CD4-positive, alpha-beta T cell treated with Interleukin-17A for 4 hours (primary cell): ENCODE measurements at regions not wholly inside any gene's neighbourhood (a gene's known extent, or its start where the extent isn't known, plus 50 kb on each side); places are given as distances from the start of the nearest gene placed in this dataset.
"Not testable (repeated sequence)": the region's sequence is repeated elsewhere in the genome, so short reads cannot be mapped to it uniquely, and the experiment has no call there.

Experiments used
- DNase-seq: peaks from one replicate; pipeline ENCODE4 v3.0.0-alpha.2; 2020; ENCODE audit warnings: mixed read lengths

GRCh38 chr6:145143379-145143778, 591.9 kb downstream of the EPM2A start:
- DNase-seq, result no peak

- no peak for DNase-seq
These were observed 587.8 kb downstream of the EPM2A start for GRCh38 chr6:145147559-145147958.

- DNase-seq, result no peak
These were observed 587.2 kb downstream of the EPM2A start for GRCh38 chr6:145147981-145148749.

- no peak for DNase-seq
These were observed 586.5 kb downstream of the EPM2A start for GRCh38 chr6:145148776-145149175.

GRCh38 chr6:145151624-145152023, 583.7 kb downstream of the EPM2A start:
- no peak for DNase-seq

GRCh38 chr6:145153495-145153894, 581.8 kb downstream of the EPM2A start:
- no peak for DNase-seq

GRCh38 chr6:145155411-145155810, 579.9 kb downstream of the EPM2A start:
- DNase-seq, result no peak

- no peak for DNase-seq
These were observed 579.2 kb downstream of the EPM2A start for GRCh38 chr6:145155873-145156782.

GRCh38 chr6:145158636-145159035, 576.7 kb downstream of the EPM2A start:
- not testable (repeated sequence) for DNase-seq

- no peak for DNase-seq
These were observed 575.4 kb downstream of the EPM2A start for GRCh38 chr6:145159921-145160320.

GRCh38 chr6:145161501-145161900, 573.8 kb downstream of the EPM2A start:
- no peak for DNase-seq

- DNase-seq, result no peak
These were observed 565.5 kb downstream of the EPM2A start for GRCh38 chr6:145169726-145170224.

- DNase-seq, result no peak
These were observed 559.9 kb downstream of the EPM2A start for GRCh38 chr6:145175470-145175869.

- DNase-seq, result no peak
These were observed 556.9 kb downstream of the EPM2A start for GRCh38 chr6:145178391-145178790.

GRCh38 chr6:145187491-145188206, 547.7 kb downstream of the EPM2A start:
- no peak for DNase-seq

GRCh38 chr6:145189836-145190235, 545.5 kb downstream of the EPM2A start:
- no peak for DNase-seq

- no peak for DNase-seq
These were observed 540.9 kb downstream of the EPM2A start for GRCh38 chr6:145194389-145194788.

- DNase-seq, result no peak
These were observed 535.4 kb downstream of the EPM2A start for GRCh38 chr6:145199961-145200360.

GRCh38 chr6:145204301-145204700, 531.0 kb downstream of the EPM2A start:
- DNase-seq, result no peak

GRCh38 chr6:145206247-145206907, 528.9 kb downstream of the EPM2A start:
- no peak for DNase-seq

- DNase-seq, result no peak
These were observed 526.8 kb downstream of the EPM2A start for GRCh38 chr6:145208474-145208873.

GRCh38 chr6:145209272-145209671, 526.0 kb downstream of the EPM2A start:
- no peak for DNase-seq

GRCh38 chr6:145212813-145213212, 522.5 kb downstream of the EPM2A start:
- no peak for DNase-seq
